ENCODE measurements at regions not wholly inside any gene's neighbourhood (a gene's known extent, or its start where the extent isn't known, plus 50 kb on each side); places are given as distances from the start of the nearest gene placed in this dataset.

DNA sequence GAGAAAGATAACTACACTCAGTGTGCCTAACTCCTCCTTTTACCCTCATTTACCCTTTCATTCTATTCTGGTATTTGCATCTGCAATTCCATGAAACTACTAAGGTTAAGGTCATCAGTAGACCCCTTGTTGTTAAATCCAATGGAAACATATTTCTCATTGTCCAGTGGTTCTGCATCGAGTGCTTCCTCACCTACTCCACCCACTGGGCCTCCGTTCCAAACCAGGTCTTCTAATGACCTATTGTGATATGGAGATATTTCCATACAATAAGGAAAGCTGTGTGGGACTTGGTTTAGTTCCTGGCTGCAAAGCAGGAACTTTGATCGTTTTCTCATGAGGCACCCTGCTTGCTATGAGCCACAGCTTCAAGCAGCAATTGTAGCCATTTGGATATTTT is 99.5 kb upstream of the FSCB start:
- TF ChIP-seq SP1 (IDR thresholded peaks at IDR 0.05) (no peak), ZNF384 (IDR thresholded peaks at IDR 0.05) (no peak), BHLHE40 (IDR thresholded peaks at IDR 0.05; ENCODE audit: borderline replicate concordance) (no peak), ELF4 (IDR thresholded peaks at IDR 0.05) (no peak), FOXM1 (IDR thresholded peaks at IDR 0.05; ENCODE audit: borderline replicate concordance) (no peak), TARDBP (IDR thresholded peaks at IDR 0.05) (no peak), SUZ12 (IDR thresholded peaks at IDR 0.05) (no peak), FOXK2 (IDR thresholded peaks at IDR 0.05) (no peak), FOXA1 (IDR thresholded peaks at IDR 0.05) (no peak), HDGF (IDR thresholded peaks at IDR 0.05; ENCODE audit: borderline replicate concordance) (no peak), CTBP1 (IDR thresholded peaks at IDR 0.05; ENCODE audit: borderline replicate concordance) (no peak), ARNT (IDR thresholded peaks at IDR 0.05) (no peak), L3MBTL2 (conservative IDR thresholded peaks at IDR 0.05) (no peak)
- TF ChIP-seq, protein P1, sequence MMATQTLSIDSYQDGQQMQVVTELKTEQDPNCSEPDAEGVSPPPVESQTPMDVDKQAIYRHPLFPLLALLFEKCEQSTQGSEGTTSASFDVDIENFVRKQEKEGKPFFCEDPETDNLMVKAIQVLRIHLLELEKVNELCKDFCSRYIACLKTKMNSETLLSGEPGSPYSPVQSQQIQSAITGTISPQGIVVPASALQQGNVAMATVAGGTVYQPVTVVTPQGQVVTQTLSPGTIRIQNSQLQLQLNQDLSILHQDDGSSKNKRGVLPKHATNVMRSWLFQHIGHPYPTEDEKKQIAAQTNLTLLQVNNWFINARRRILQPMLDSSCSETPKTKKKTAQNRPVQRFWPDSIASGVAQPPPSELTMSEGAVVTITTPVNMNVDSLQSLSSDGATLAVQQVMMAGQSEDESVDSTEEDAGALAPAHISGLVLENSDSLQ (IDR thresholded peaks at IDR 0.05), result no peak

Measured in HEK293T (cell line).